GM18520 (cell line): ENCODE measurements at regions not wholly inside any gene's neighbourhood (a gene's known extent, or its start where the extent isn't known, plus 50 kb on each side); places are given as distances from the start of the nearest gene placed in this dataset.

Experiments
- ATAC-seq: cut with Tn5 transposase; IDR thresholded peaks from one replicate; pipeline ENCODE4 v1.9.1; 2021; ENCODE audit not compliant: unreplicated experiment

DNA sequence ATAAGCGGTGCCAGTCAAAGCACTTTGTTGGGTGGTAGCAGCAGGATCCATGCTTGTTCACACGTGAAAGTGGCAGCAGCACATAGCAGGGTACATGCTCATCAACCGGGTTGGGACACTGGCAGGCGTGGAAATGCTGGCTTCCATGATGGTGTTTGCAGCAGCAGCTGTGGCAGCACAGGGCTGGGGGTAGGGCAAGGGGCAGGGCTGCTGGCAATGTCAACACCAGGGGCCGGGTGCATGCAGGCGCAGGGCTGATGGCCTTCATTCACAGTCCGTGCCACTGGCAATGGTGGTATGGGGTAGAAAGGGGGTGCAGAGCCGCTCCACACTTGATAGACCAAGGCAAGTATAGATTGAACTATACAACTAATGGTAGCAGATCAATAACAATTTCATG, 374.7 kb upstream of the FAM241A start:
- no peak for ATAC-seq

GRCh38 chr4:111773858-111774257, 371.4 kb upstream of the FAM241A start:
- ATAC-seq: no peak

DNA sequence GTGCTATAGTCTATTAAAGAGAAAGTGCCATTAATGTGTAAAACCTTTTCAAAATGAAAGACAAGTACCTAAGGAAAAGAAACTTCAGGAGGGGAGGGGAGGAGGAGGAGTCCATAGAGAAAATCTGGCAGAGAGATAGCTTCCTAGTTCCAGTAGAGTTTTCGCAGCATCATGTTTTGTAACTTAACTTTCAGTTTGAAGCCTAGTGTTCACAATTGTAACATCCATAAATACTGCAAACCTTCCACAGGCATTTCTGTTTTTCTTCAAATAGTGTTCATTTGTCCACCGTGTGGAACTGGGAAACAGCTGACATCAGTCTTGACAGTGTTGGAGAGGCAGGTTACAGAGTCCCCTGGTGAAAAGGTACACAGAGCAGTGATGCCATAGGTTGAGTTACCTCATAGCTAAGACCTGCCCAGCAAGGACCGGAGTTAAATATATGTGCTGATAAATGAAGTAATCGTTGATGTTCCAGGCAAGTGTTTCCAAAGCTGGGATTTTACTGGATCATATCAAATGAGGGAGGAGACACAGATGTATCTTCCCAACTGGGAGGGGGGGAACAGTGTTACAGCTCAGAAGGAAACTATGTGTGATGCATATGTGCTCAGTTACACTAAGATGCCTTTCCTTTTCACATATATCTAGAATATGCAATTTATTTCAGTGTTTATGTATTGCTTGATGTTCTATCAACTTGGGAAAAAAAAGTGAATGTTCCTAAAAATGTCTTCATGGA, 369.5 kb upstream of the FAM241A start:
- no peak for ATAC-seq

DNA sequence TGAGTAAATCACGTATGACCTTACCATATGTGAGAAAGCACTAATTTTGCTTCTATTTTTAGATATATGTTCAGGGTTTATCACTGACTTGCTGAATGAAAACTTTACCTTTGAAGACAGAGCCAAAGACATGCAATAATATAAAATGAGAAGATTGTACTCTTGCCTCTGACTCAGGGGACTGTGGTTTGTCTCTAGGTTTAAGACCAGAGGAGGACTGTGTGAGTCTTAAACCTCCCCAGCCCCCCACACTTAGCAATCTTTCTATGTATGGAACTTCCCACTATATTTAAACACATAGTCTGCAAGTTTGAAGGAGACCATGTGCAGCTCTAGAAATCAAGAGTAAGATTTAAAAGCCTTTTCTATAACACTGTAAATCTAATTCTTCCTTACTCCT, 368.7 kb upstream of the FAM241A start:
- ATAC-seq: no peak

DNA sequence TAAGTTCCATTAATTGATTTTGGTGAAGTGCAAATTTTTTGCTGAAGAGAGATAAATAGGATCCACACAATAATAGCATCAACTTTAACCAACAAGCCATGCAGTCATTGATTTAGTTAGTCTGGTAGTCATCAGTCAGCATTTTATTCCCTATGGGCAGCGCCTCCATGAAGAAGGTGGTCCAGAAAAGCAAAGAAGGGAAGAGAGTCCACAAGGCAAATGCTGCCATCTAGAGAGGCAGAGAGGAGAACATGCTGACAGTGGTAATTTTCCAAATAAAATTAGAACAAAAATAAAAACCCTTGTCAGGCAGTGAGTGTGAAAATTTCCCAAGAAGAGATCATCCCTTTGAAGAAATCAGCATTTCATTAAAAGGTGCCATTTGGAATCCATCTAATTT, 366.7 kb upstream of the FAM241A start:
- no peak for ATAC-seq

GRCh38 chr4:111780965-111781364, 364.3 kb upstream of the FAM241A start:
- no peak for ATAC-seq

DNA sequence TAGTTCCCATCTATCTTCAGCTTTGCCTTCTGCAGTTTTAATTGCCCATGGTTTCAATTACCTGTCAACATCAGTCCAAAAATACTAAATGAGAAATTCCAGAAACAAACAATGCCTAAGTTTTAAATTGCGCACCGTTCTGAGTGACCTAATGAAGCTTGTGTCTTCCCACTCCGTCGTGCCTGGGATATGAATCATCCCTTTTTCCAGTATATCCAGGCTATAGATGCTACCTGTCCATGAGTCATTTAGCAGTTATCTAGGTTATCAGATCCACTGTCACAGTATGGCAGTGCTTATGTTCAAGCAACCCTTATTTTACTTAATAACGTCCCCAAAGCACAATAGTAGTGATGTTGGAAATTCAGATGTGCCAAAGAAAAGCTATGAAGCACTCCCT, 363.6 kb upstream of the FAM241A start:
- ATAC-seq: no peak

DNA sequence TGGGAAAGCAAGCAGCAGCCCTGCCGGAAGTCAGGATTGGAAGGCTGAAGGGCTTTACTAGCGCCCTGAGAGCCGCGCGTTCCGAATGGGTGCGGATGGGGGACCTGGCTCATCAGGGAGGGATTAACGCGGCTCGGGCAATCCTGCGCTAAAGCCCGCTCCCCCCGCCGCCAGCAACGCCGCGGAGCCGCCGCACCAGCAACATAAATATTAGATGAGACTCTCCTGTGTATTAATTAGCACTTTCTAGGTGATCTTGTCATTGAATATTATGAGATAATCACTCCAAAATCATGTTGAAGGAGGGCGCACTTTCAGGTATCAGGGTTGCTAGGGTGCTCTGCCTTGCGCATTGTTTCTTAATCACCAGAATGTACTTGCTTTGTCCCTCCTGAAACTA, 357.2 kb upstream of the FAM241A start:
- ATAC-seq: no peak

DNA sequence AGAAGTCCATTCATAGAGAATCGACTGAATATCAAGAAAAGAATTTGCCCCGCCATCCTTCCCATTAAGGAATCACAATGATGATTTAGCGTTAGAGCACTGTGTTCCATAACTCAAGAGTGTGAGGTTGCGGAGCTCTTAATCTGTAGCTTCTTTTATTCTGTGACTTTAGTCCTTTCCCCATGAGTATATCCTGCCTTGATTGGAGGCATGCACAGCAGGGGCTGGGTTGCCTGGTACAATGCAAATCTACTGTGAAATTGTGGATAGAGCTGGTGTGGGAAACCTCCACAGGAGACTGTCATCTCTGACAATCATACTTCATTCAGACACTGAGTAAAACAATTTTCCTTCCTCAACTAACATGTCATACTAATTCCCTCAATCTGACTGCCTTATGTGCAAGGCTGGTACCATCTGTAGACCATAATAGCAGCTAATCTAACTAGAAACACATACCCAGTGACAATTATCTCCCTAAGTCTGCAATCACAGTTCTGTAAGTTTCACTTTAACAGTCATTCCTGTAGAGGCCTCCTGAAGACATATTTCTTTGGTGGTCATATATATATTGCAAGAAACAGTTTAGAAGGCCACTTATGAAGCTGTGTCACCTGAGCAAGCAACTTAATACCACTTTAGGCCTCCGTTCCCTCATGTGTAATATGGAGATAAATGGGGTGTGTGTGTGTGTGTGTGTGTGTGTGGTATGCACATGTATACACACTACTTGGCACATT, 355.2 kb upstream of the FAM241A start:
- no peak for ATAC-seq

GRCh38 chr4:111792632-111793031, 352.6 kb upstream of the FAM241A start:
- ATAC-seq: no peak

DNA sequence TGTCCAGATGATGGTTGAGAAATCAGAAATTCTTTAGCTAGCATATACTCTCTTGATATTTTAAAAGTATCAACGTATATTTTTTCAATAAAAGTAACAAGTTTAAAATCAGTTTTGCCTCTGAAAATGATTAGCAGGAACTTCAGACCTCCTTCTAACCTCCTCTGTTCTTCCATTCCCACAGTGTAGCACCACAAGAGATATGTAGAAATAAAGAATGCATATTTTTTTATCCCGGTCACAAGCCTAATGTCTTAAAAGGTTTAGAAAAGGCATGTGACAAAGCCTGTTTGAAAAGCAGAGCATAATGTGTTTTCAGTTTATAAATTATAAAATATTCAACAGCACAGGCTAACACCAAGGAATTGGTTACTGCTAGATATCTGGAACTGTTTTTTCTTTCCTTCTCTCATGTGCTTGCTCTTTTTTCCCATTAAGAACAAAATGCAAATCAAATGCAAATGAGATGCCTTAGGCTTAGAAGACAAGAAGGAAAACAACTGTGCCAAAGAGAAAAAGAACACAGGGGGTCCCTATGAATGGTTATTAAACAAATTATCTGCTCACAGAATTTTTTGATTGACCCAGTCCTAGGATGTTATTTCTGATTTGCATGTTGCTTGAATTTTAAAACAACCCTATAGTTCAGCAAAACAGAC, 351.7 kb upstream of the FAM241A start:
- no peak for ATAC-seq

GRCh38 chr4:111797455-111798163, 347.6 kb upstream of the FAM241A start:
- ATAC-seq: no peak

DNA sequence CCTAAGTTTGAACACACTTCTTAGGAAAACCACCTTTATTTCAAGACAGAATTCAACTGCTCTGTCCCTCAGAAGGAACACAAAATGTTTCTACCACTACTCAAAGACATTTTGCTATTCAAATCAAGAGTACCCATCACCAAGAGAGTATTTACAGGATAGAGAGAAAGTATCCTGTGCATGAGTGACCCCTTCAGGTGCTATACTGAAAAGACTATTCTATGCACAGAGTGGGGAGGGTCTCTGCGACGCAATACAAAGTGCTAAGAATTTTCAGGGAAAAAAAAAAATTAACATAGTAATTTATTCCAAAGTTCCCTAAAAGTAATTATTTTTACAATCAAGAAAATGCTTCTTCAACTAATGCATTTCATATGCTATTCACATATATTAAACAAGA, 346.4 kb upstream of the FAM241A start:
- no peak for ATAC-seq

DNA sequence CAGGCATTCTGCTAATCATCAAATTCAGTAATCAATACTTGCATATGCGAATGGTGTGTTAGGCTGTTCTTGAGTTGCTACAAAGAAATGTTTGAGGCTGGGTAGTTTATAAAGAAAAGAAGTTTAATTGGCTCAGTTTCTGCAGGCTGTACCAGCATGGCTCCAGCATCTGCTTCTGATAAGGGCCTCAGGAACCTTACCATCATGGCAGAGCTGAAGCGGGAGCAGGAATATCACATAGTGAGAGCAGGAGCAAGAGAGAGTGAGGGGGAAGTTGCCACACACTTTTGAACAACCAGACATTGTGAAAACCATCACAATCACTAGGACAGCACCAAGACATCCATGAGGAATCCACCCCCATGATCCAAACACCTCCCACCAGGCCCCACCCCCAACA, 344.7 kb upstream of the FAM241A start:
- ATAC-seq: no peak

- ATAC-seq: no peak
Observed at GRCh38 chr4:111802191-111802590, 343.1 kb upstream of the FAM241A start.

DNA sequence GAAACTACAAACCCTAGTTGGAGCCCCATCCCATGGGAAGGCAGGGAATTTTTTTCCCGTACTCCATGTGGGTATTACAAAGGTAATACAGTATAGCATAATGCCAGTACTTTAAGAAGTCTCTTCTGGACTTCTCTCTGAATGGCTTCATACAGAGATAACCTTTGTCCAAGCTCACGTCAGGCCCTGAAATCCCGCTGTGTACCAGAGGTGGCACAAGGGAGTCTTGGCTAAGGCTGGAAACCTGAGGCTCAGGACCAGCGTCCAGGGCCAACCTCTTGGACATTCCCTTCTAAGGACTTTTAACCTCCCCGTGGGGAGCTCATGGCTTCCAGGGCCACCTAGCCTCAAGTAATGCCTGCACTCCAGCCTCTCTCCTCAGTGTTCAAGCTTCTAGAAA, 338.9 kb upstream of the FAM241A start:
- no peak for ATAC-seq

GRCh38 chr4:111807576-111807975, 337.7 kb upstream of the FAM241A start:
- ATAC-seq: no peak

DNA sequence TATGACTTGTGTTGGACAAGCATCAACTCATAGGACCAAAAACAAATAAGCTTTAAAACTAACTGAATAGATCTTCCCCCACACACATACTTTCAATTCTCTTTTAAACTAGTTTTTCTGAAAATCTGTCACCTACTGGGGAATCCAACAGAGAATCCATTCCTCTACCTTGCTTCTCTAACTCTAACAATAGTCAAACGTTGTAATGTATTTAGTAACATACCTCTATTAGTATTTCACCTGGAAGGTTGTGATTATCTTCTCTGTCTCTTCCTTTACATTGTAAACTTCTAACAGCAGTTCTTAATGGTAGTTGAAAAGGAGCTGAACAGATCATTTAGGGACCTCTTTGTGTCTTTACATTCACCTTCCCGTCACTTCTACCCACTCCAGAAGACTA, 337.1 kb upstream of the FAM241A start:
- no peak for ATAC-seq

GRCh38 chr4:111811661-111812060, 333.6 kb upstream of the FAM241A start:
- no peak for ATAC-seq

- no peak for ATAC-seq
Observed at GRCh38 chr4:111812114-111812513, 333.1 kb upstream of the FAM241A start.

DNA sequence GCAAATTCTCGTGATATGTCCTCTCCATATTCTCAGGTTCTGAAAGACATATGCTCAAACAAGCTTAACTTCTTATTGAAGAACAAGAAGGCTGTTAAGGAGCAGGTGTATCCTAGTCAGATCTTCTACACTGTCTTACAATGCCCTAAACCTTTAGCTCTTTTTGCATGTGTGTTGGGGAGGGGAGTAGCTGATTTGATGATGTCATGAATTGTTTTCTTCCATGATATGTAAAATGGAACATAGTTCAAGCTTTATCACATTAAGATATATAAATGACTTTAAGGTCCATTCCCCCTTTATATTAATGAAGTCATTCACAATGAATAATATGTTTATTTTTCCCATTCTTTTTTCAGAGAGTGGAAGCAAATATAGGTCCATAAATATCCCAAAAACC, 332.5 kb upstream of the FAM241A start:
- ATAC-seq: no peak
